ENCODE measurements at regions not wholly inside any gene's neighbourhood (a gene's known extent, or its start where the extent isn't known, plus 50 kb on each side); places are given as distances from the start of the nearest gene placed in this dataset.

DNA sequence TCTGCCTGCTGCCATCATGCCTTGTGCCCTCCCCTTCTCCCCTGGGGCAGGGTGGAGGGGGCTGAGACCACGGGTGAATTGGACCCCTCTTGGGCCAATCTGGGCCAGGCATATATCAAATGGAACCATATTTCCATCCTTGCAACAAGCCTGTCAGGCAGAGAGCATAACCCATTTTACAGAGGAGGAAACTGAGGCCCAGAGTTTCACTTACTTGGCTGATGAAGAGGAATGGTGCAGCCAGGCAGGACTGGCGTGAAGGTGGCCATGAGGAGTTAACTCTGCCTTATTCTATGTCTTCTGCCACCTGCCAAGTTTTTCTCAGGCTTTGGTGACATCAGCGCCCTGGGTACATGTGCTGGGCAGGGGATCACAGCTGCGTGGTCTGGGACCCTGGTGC lies 155.5 kb upstream of the PCBD1 start:
- DNase-seq: no peak
- BruUV-seq (replicated peaks): no TSS peak
- no peaks in the 10 kb centered on the region for H3K36me3 ChIP-seq (ENCODE audit: control insufficient read depth, insufficient read depth, low read length)
- H3K79me1 ChIP-seq (ENCODE audit: low read depth in 1 of 2, low read length in 2 of 2): no peaks in the 10 kb centered on the region
- no peak overlapping the region for H3K27ac ChIP-seq (ENCODE audit: insufficient read depth, low read length)
- H4K8ac ChIP-seq (ENCODE audit: low read depth in 2 of 2, low read length in 2 of 2): no peak overlapping the region
- H3K4me3 ChIP-seq (ENCODE audit: insufficient read depth, low read depth, low read length): no peak overlapping the region
- H2AK5ac ChIP-seq (ENCODE audit: low read depth, low read length): no peak overlapping the region
- H2BK5ac ChIP-seq (ENCODE audit: low read depth, low read length, poor library complexity, severe bottlenecking): no peak overlapping the region
- H3K9me1 ChIP-seq (ENCODE audit: insufficient read depth, low read length): no peaks in the 10 kb centered on the region
- no peak overlapping the region for H3K14ac ChIP-seq (replicated peaks; ENCODE audit: low read depth, low read length)
- in situ Hi-C loops (cut with MboI; ENCODE audit: low sequenced_read_pairs): no loop called here
- H3K9ac ChIP-seq (ENCODE audit: low read depth, low read length): no peak overlapping the region
- no peaks in the 10 kb centered on the region for H3K4me1 ChIP-seq (ENCODE audit: control insufficient read depth, insufficient read depth, low read length)
- no peak overlapping the region for H3K4me2 ChIP-seq (ENCODE audit: low read depth, low read length)
- H3K18ac ChIP-seq (ENCODE audit: low read depth, low read length): no peak overlapping the region
- no peak overlapping the region for H3K56ac ChIP-seq (ENCODE audit: extremely low read depth, insufficient read depth, low read length)
- no peak overlapping the region for H2AK9ac ChIP-seq (replicated peaks; ENCODE audit: low read depth, low read length, poor library complexity)
- peaks cover 50% of the 10 kb centered on the region for H3K27me3 ChIP-seq (ENCODE audit: control insufficient read depth, insufficient read depth, low read length)
- intact Hi-C loops (cut with micrococcal nuclease): no loop called here
- no peak overlapping the region for H3K4ac ChIP-seq (ENCODE audit: low read depth, low read length)
- no peak for ATAC-seq (ENCODE audit: low read depth)
- no peak overlapping the region for H2BK120ac ChIP-seq (ENCODE audit: low read depth, low read length)
- no peak overlapping the region for H2BK15ac ChIP-seq (ENCODE audit: low read depth, low read length)
- no peak overlapping the region for H3K23ac ChIP-seq (ENCODE audit: low read depth, low read length)
- H4K5ac ChIP-seq (ENCODE audit: low read depth, low read length): no peak overlapping the region
- H2AFZ ChIP-seq (replicated peaks; ENCODE audit: low read length, poor library complexity): no peak overlapping the region
- TF ChIP-seq, protein P1, sequence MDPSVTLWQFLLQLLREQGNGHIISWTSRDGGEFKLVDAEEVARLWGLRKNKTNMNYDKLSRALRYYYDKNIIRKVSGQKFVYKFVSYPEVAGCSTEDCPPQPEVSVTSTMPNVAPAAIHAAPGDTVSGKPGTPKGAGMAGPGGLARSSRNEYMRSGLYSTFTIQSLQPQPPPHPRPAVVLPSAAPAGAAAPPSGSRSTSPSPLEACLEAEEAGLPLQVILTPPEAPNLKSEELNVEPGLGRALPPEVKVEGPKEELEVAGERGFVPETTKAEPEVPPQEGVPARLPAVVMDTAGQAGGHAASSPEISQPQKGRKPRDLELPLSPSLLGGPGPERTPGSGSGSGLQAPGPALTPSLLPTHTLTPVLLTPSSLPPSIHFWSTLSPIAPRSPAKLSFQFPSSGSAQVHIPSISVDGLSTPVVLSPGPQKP (IDR thresholded peaks at IDR 0.05; ENCODE audit: borderline replicate concordance, low read depth, low read length): no peak
- TF ChIP-seq MAFK (IDR thresholded peaks at IDR 0.05; ENCODE audit: low read depth, low read length) (no peak), SMC3 (IDR thresholded peaks at IDR 0.05; ENCODE audit: low read depth, low read length) (no peak), CHD1 (IDR thresholded peaks at IDR 0.05; ENCODE audit: low read depth, low read length) (no peak), MAZ (IDR thresholded peaks at IDR 0.05; ENCODE audit: borderline replicate concordance, low read depth, low read length) (no peak), POLR2A (IDR thresholded peaks at IDR 0.05; ENCODE audit: low read depth, low read length) (no peak)
- TF ChIP-seq, protein P2, sequence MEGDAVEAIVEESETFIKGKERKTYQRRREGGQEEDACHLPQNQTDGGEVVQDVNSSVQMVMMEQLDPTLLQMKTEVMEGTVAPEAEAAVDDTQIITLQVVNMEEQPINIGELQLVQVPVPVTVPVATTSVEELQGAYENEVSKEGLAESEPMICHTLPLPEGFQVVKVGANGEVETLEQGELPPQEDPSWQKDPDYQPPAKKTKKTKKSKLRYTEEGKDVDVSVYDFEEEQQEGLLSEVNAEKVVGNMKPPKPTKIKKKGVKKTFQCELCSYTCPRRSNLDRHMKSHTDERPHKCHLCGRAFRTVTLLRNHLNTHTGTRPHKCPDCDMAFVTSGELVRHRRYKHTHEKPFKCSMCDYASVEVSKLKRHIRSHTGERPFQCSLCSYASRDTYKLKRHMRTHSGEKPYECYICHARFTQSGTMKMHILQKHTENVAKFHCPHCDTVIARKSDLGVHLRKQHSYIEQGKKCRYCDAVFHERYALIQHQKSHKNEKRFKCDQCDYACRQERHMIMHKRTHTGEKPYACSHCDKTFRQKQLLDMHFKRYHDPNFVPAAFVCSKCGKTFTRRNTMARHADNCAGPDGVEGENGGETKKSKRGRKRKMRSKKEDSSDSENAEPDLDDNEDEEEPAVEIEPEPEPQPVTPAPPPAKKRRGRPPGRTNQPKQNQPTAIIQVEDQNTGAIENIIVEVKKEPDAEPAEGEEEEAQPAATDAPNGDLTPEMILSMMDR (conservative IDR thresholded peaks at IDR 0.05; ENCODE audit: low read depth, low read length): no peak
- no CpG with 5 or more reads among the region's 4 CpGs for WGBS, 2 experiments (ENCODE audit: extremely low coverage in 2 of 2, insufficient read length in 1 of 2)
- H4K91ac ChIP-seq (ENCODE audit: insufficient read depth, low read depth, low read length): no peak overlapping the region
- dilution Hi-C loops (cut with HindIII; ENCODE audit: low sequenced_read_pairs, unreplicated experiment): no loop called here
- CTCF ChIA-PET: no interaction called here
- H4K20me1 ChIP-seq (ENCODE audit: insufficient read depth, low read length): no peaks in the 10 kb centered on the region
- H3K9me3 ChIP-seq (ENCODE audit: control insufficient read depth, insufficient read depth, low read length): no peaks in the 10 kb centered on the region
- POLR2A ChIA-PET (ENCODE audit: unreplicated experiment): no interaction called here
- no peak overlapping the region for H2BK20ac ChIP-seq (ENCODE audit: low read depth, low read length)

Measured in IMR-90 (cell line).